A673 (cell line): ENCODE measurements at regions not wholly inside any gene's neighbourhood (a gene's known extent, or its start where the extent isn't known, plus 50 kb on each side); places are given as distances from the start of the nearest gene placed in this dataset.

Source experiments
- EZH2 ChIP-seq: fragments of 200-600 bp; sonication (generic); IDR thresholded peaks from 2 replicates; pipeline ENCODE4 v1.6.1; 2017; ENCODE audit warnings: borderline replicate concordance, low read depth, mild to moderate bottlenecking, mixed read lengths, antibody characterized with exemption, low read length; ENCODE audit not compliant: poor library complexity, severe bottlenecking
- TF ChIP-seq, protein P1 (sequence below): fragments of 300-800, 200-600 bp; sonication (generic); conservative IDR thresholded peaks from 2 replicates; pipeline ENCODE4 v1.5.1; 2017; ENCODE audit warnings: low read depth, mild to moderate bottlenecking, antibody characterized with exemption, low read length, moderate library complexity, mixed read lengths

DNA sequence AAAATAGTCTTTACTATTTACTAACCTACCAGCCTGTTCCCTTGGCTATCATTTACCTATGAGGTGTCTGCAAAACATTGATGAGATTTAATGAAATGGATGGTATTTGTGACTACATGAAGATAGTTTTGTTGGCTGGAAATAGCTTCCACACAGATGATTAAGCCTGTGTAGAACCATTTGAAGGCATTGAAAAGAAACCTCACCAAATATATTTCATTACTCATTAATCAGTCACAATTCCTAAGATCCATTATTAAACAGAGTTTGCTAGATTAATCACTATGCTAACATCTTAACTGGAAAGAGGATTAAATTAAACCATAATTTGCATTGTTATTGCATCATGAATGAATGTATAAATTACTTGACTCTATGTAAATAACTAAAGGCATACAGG lies 560.3 kb downstream of the BMP2 start:
- TF ChIP-seq, protein P1, sequence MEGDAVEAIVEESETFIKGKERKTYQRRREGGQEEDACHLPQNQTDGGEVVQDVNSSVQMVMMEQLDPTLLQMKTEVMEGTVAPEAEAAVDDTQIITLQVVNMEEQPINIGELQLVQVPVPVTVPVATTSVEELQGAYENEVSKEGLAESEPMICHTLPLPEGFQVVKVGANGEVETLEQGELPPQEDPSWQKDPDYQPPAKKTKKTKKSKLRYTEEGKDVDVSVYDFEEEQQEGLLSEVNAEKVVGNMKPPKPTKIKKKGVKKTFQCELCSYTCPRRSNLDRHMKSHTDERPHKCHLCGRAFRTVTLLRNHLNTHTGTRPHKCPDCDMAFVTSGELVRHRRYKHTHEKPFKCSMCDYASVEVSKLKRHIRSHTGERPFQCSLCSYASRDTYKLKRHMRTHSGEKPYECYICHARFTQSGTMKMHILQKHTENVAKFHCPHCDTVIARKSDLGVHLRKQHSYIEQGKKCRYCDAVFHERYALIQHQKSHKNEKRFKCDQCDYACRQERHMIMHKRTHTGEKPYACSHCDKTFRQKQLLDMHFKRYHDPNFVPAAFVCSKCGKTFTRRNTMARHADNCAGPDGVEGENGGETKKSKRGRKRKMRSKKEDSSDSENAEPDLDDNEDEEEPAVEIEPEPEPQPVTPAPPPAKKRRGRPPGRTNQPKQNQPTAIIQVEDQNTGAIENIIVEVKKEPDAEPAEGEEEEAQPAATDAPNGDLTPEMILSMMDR = no peak
- no peak for TF ChIP-seq EZH2
